Breast epithelium (tissue), 3 donors: ENCODE measurements at regions not wholly inside any gene's neighbourhood (a gene's known extent, or its start where the extent isn't known, plus 50 kb on each side); places are given as distances from the start of the nearest gene placed in this dataset.

Experiments
- CTCF ChIP-seq, 3 donors: fragments of 450-650 bp; IDR thresholded peaks; one replicate each; pipeline ENCODE4 v1.5.1; 2016 to 2017; ENCODE audit warnings: antibody characterized with exemption in 3 of 3, mild to moderate bottlenecking in 3 of 3, moderate library complexity in 3 of 3
- POLR2AphosphoS5 ChIP-seq, 3 donors: sonication (generic); formaldehyde crosslinking; IDR thresholded peaks; one replicate each; pipeline ENCODE4 v1.6.1; 2017; ENCODE audit warnings: antibody characterized with exemption in 3 of 3

GRCh38 chrX:115958687-115959359, 211.7 kb upstream of the AGTR2 start:
- TF ChIP-seq CTCF (IDR thresholded peaks at IDR 0.05): no peak
- no peak for TF ChIP-seq POLR2AphosphoS5 (IDR thresholded peaks at IDR 0.05)
